Fibroblast of the aortic adventitia (primary cell): ENCODE measurements at regions not wholly inside any gene's neighbourhood (a gene's known extent, or its start where the extent isn't known, plus 50 kb on each side); places are given as distances from the start of the nearest gene placed in this dataset.

ENCODE experiments used
- DNase-seq: peaks from one replicate; pipeline ENCODE4 v3.0.0-alpha.2; 2010; ENCODE audit warnings: low read depth
- H3K4me3 ChIP-seq: 2 replicates; pipeline ENCODE4 v1.5.1; 2011; ENCODE audit warnings: low read depth, mild to moderate bottlenecking, control low read depth, low read length, moderate library complexity
- TF ChIP-seq, protein P1 (sequence below): IDR thresholded peaks from 2 replicates; pipeline ENCODE4 v1.5.1; 2011; ENCODE audit warnings: mild to moderate bottlenecking, low read length, control low read depth, inconsistent platforms; ENCODE audit not compliant: insufficient read depth

DNA sequence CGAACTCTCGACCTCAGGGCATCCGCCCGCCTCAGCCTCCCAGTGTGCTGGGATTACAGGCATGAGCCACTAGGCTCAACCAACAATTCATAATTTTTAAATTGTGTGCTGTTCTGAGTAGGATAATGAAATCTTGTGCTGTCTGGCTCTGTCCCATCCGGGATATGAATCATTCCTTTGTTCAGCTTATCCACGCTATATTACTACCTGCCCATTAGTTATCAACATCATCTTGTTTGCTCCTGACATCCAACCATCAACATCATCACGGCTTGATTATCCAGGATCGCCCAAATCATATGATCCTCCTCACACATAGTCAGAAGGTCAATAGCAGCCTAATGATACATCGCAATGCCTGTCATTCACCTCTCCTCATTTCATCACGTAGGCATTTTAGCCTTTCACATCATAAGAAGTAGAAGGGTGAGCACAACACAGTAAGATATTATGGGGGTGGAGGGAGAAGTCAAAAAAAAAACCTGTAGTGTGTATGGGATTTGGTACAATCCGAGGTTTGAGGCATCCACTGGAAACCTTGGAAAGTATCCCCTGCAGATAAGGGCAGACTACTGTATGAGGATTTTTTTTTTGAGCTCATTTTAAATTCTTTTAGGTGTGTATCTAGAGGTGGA, 77.0 kb upstream of the SIAH1 start:
- no peak overlapping the region for H3K4me3 ChIP-seq
- peak; percentile 61 for DNase-seq
- TF ChIP-seq, protein P1, sequence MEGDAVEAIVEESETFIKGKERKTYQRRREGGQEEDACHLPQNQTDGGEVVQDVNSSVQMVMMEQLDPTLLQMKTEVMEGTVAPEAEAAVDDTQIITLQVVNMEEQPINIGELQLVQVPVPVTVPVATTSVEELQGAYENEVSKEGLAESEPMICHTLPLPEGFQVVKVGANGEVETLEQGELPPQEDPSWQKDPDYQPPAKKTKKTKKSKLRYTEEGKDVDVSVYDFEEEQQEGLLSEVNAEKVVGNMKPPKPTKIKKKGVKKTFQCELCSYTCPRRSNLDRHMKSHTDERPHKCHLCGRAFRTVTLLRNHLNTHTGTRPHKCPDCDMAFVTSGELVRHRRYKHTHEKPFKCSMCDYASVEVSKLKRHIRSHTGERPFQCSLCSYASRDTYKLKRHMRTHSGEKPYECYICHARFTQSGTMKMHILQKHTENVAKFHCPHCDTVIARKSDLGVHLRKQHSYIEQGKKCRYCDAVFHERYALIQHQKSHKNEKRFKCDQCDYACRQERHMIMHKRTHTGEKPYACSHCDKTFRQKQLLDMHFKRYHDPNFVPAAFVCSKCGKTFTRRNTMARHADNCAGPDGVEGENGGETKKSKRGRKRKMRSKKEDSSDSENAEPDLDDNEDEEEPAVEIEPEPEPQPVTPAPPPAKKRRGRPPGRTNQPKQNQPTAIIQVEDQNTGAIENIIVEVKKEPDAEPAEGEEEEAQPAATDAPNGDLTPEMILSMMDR = no peak

DNA sequence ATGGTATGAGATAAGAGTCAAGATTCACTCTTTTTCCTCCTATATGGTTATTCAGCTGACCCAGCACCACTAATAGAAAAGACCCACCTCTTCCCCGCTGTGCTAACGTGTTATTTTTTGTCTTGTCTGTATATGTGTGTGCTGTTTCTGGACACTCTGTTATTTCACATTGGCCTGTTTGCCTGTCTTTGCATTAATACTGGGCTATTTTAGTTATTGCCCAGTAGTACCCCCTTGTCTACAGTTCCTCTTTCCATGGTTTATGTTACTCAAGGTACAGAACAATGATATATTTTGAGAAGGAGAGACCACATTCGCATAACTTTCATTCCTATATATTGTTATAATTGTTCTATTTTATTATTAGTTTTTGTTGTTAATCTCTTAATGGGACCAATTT, 74.0 kb upstream of the SIAH1 start:
- no peak overlapping the region for H3K4me3 ChIP-seq
- DNase-seq = no peak

DNA sequence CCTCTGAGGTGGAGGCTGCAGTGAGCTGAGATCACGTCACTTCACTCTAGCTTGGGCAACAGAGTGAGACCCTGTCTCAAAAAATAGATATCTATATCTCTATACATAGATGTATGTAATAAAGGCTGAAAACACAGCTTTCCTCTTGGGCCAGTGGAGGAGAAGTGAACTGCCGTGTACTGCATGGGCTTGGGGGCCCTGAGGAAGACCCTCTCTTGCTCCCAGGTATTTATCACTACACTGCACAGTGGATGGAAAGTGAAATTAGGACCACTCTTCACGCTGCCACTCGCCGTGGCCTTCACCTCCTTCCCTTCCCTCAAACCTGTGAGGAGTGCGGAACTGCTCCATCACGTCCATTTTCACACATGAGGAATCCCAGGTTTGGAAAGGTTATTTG, 68.8 kb upstream of the SIAH1 start:
- TF ChIP-seq, protein P1 = no peak
- DNase-seq = no peak
- no peak overlapping the region for H3K4me3 ChIP-seq

More for the DNA sequence above, 74.0 kb upstream of the SIAH1 start:
- TF ChIP-seq, protein P1 = no peak

DNA sequence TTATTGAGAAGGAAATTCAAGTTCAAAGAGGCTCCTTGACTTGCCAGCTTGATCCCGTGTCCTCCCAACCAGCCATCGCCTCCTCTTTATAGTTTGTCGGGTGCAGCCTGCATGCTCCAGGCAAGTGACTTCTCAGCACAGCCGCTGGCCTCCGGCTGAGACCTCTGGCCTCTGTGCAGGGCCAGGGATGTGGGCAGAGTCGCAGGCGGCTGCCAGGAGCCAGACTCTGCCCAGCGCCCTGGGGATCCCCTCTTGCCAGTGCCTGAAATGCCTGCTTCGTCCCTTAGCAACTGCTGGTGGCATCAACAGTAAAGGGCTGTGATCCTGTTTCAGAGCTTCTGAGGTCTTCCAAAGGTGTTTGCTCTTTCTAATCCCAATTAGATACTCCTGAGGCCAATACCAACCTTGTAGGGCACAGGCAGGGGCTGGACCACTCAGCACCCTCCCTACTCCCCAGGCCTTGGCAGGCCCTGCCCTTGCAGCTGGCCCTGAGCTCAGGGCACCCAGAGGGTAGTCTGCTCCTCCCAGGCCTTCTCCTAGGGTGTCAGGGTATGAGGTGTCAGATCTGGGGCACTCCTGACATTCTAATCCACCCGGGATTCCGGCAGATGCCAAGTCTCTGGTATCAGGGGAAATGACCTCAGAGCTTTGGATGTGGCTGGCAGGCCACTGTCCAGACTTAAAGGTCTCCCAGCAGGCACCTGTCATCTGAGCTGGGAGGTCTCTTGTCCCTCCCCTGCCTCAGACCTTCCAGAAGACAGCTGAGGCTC, 68.0 kb upstream of the SIAH1 start:
- TF ChIP-seq, protein P1 = no peak
- DNase-seq = no peak
- H3K4me3 ChIP-seq = no peak overlapping the region

DNA sequence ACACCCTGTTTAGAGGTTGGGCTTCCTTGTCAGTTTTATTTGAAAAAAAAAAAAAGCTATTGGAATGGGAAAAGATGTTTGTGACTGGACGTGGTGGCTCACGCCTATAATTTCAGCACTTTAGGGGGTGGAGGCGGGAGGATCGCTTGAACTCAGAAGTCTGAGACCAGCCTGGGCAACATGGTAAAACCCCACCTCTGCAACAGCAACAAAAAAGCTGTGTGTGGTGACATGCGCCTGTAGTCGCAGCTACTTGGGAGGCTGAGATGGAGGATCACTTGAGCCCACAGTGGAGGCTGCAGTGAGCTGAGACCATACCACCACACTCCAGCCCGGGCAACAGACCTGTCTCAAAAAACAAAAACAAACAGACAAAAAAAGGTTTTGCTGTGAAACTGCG, 66.1 kb upstream of the SIAH1 start:
- no peak for DNase-seq
- no peak overlapping the region for H3K4me3 ChIP-seq
- TF ChIP-seq, protein P1 = no peak

DNA sequence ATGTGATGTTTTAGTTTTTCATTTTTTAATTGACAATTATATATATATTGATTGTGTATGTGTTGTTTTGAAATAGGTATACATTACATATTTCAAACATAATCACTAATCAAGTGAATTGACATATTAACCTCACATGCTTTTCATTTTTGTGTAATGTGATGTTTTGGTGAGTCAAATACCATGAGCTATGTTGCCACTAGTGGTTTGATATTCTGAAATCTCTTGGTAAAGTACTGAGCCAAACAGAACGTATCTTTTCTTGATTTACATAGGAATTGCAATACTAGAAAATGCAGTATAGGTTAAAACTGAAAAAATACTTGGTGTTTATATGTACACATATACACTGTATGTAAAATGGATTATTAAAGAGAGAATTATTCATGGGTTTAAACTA, 65.2 kb upstream of the SIAH1 start:
- H3K4me3 ChIP-seq = no peak overlapping the region
- DNase-seq = peak; percentile 14
- TF ChIP-seq, protein P1 = no peak
